Stomach smooth muscle (tissue), 2 donors: ENCODE measurements at regions not wholly inside any gene's neighbourhood (a gene's known extent, or its start where the extent isn't known, plus 50 kb on each side); places are given as distances from the start of the nearest gene placed in this dataset.

Experiments
- H3K27ac ChIP-seq: one replicate; pipeline ENCODE4 v1.7.0; 2013; ENCODE audit warnings: mild to moderate bottlenecking, low read length, inconsistent platforms
- H3K27me3 ChIP-seq, 2 donors: one replicate each; pipeline ENCODE4 v1.7.0; 2013; ENCODE audit warnings: low read length in 2 of 2; ENCODE audit not compliant: insufficient read depth in 2 of 2, control insufficient read depth in 1 of 2
- H3K36me3 ChIP-seq, 2 donors: one replicate each; pipeline ENCODE4 v1.7.0; 2013; ENCODE audit warnings: low read length in 2 of 2; ENCODE audit not compliant: control insufficient read depth in 2 of 2, insufficient read depth in 2 of 2
- H3K4me1 ChIP-seq: one replicate; pipeline ENCODE4 v1.7.0; 2013; ENCODE audit warnings: low read length; ENCODE audit not compliant: control insufficient read depth, insufficient read depth
- H3K4me3 ChIP-seq, 2 donors: one replicate each; pipeline ENCODE4 v1.7.0; 2013; ENCODE audit warnings: low read length in 2 of 2
- H3K9ac ChIP-seq, 2 donors: one replicate each; pipeline ENCODE4 v1.7.0; 2013; ENCODE audit warnings: low read length in 2 of 2, mild to moderate bottlenecking in 1 of 2
- H3K9me3 ChIP-seq, 2 donors: one replicate each; pipeline ENCODE4 v1.7.0; 2013; ENCODE audit warnings: low read length in 2 of 2; ENCODE audit not compliant: control insufficient read depth in 2 of 2
- donor health status: healthy.
- donor health status: Pancreatic carcinoma.

- H3K36me3 ChIP-seq, result no peaks in the 10 kb centered on the region
- peaks cover 0 to 2% of the 10 kb centered on the region in 2 donors for H3K27me3 ChIP-seq
- no peak overlapping the region for H3K27ac ChIP-seq
- H3K9me3 ChIP-seq, result no peaks in the 10 kb centered on the region
- H3K9ac ChIP-seq, result no peak overlapping the region
- H3K4me1 ChIP-seq, result no peaks in the 10 kb centered on the region
- no peak overlapping the region for H3K4me3 ChIP-seq
Observed at GRCh38 chr11:92397221-92397755, 172.7 kb downstream of the FAT3 start.

- peaks cover 0 to 2% of the 10 kb centered on the region in 2 donors for H3K27me3 ChIP-seq
Observed at GRCh38 chr11:92399705-92400104, 175.1 kb downstream of the FAT3 start.

GRCh38 chr11:92401520-92401919 lies 176.9 kb downstream of the FAT3 start:
- H3K4me3 ChIP-seq, result no peak overlapping the region
- H3K4me1 ChIP-seq, result no peaks in the 10 kb centered on the region
- H3K36me3 ChIP-seq, result no peaks in the 10 kb centered on the region
- no peak overlapping the region for H3K9ac ChIP-seq
- no peak overlapping the region for H3K27ac ChIP-seq
- H3K9me3 ChIP-seq, result no peaks in the 10 kb centered on the region
- peaks cover 0 to 2% of the 10 kb centered on the region in 2 donors for H3K27me3 ChIP-seq

More at GRCh38 chr11:92399705-92400104, 175.1 kb downstream of the FAT3 start:
- Histone ChIP-seq H3K4me3 (no peak overlapping the region), H3K36me3 (no peaks in the 10 kb centered on the region), H3K9me3 (no peaks in the 10 kb centered on the region), H3K4me1 (no peaks in the 10 kb centered on the region), H3K27ac (no peak overlapping the region), H3K9ac (no peak overlapping the region)

- H3K36me3 ChIP-seq, result no peaks in the 10 kb centered on the region
- H3K4me3 ChIP-seq, result no peak overlapping the region
- no peaks in the 10 kb centered on the region for H3K9me3 ChIP-seq
- no peaks in the 10 kb centered on the region for H3K27me3 ChIP-seq
- no peak overlapping the region for H3K27ac ChIP-seq
- H3K4me1 ChIP-seq, result no peaks in the 10 kb centered on the region
- H3K9ac ChIP-seq, result no peak overlapping the region
Observed at GRCh38 chr11:92406472-92406871, 181.9 kb downstream of the FAT3 start.

- Histone ChIP-seq H3K36me3 (no peaks in the 10 kb centered on the region), H3K4me1 (no peaks in the 10 kb centered on the region), H3K9me3 (no peaks in the 10 kb centered on the region), H3K9ac (no peak overlapping the region), H3K4me3 (no peak overlapping the region), H3K27ac (no peak overlapping the region), H3K27me3 (no peaks in the 10 kb centered on the region)
Observed at GRCh38 chr11:92409355-92409754, 184.7 kb downstream of the FAT3 start.

GRCh38 chr11:92409956-92410355 lies 185.3 kb downstream of the FAT3 start:
- no peaks in the 10 kb centered on the region for H3K9me3 ChIP-seq

GRCh38 chr11:92410526-92410925 lies 185.9 kb downstream of the FAT3 start:
- no peaks in the 10 kb centered on the region for H3K27me3 ChIP-seq
- H3K9me3 ChIP-seq, result no peaks in the 10 kb centered on the region
- H3K4me1 ChIP-seq, result no peaks in the 10 kb centered on the region
- H3K4me3 ChIP-seq, result no peak overlapping the region
- no peak overlapping the region for H3K27ac ChIP-seq
- H3K36me3 ChIP-seq, result no peaks in the 10 kb centered on the region
- no peak overlapping the region for H3K9ac ChIP-seq

More at GRCh38 chr11:92409956-92410355, 185.3 kb downstream of the FAT3 start:
- H3K4me1 ChIP-seq, result no peaks in the 10 kb centered on the region
- H3K9ac ChIP-seq, result no peak overlapping the region
- H3K27ac ChIP-seq, result no peak overlapping the region
- H3K36me3 ChIP-seq, result no peaks in the 10 kb centered on the region
- no peaks in the 10 kb centered on the region for H3K27me3 ChIP-seq
- no peak overlapping the region for H3K4me3 ChIP-seq

- Histone ChIP-seq H3K36me3 (no peaks in the 10 kb centered on the region), H3K4me1 (no peaks in the 10 kb centered on the region), H3K27me3 (no peaks in the 10 kb centered on the region), H3K4me3 (no peak overlapping the region), H3K9ac (no peak overlapping the region), H3K9me3 (no peaks in the 10 kb centered on the region), H3K27ac (no peak overlapping the region)
Observed at GRCh38 chr11:92411431-92411830, 186.8 kb downstream of the FAT3 start.

- H3K36me3 ChIP-seq, result no peaks in the 10 kb centered on the region
- H3K4me1 ChIP-seq, result no peaks in the 10 kb centered on the region
- H3K27ac ChIP-seq, result no peak overlapping the region
- no peaks in the 10 kb centered on the region for H3K9me3 ChIP-seq
- no peak overlapping the region for H3K9ac ChIP-seq
- no peaks in the 10 kb centered on the region for H3K27me3 ChIP-seq
- H3K4me3 ChIP-seq, result no peak overlapping the region
Observed at GRCh38 chr11:92413757-92414513, 189.3 kb downstream of the FAT3 start.

GRCh38 chr11:92416971-92417725 lies 192.5 kb downstream of the FAT3 start:
- no peak overlapping the region for H3K27ac ChIP-seq
- H3K4me3 ChIP-seq, result no peak overlapping the region
- no peaks in the 10 kb centered on the region for H3K36me3 ChIP-seq
- H3K9ac ChIP-seq, result no peak overlapping the region
- no peaks in the 10 kb centered on the region for H3K9me3 ChIP-seq
- H3K4me1 ChIP-seq, result no peaks in the 10 kb centered on the region
- no peaks in the 10 kb centered on the region for H3K27me3 ChIP-seq
